GM23338 (cell line): ENCODE measurements at regions not wholly inside any gene's neighbourhood (a gene's known extent, or its start where the extent isn't known, plus 50 kb on each side); places are given as distances from the start of the nearest gene placed in this dataset.
"Not testable (repeated sequence)": the region's sequence is repeated elsewhere in the genome, so short reads cannot be mapped to it uniquely, and the experiment has no call there.

Experiments
- ATAC-seq: fragments of 200-7000 bp; cut with Tn5 transposase; 3 replicates; pipeline ENCODE4 v1.9.1; 2020
- DNase-seq: peaks from one replicate; pipeline ENCODE4 v3.0.0-alpha.2; 2015; ENCODE audit warnings: low spot score
- H2AFZ ChIP-seq: fragments of 200-600 bp; sonication (generic); 2 replicates; pipeline ENCODE4 v1.8.0; 2016; ENCODE audit warnings: antibody characterized with exemption, mild to moderate bottlenecking, moderate library complexity
- H3F3A ChIP-seq: fragments of 200-600 bp; sonication (generic); replicated peaks from 2 replicates; pipeline ENCODE4 v1.8.0; 2017; ENCODE audit warnings: antibody characterized with exemption, mixed run types, low read depth
- H3K27ac ChIP-seq: fragments of 200-600 bp; sonication (generic); 2 replicates; pipeline ENCODE4 v1.6.1; 2016; ENCODE audit warnings: low read depth
- H3K27me3 ChIP-seq: fragments of 200-600 bp; sonication (generic); 2 replicates; pipeline ENCODE4 v1.8.0; 2016; ENCODE audit warnings: mild to moderate bottlenecking, mixed run types, moderate library complexity; ENCODE audit not compliant: insufficient read depth
- H3K36me3 ChIP-seq: fragments of 200-600 bp; sonication (generic); 2 replicates; pipeline ENCODE4 v1.8.0; 2016; ENCODE audit warnings: mild to moderate bottlenecking; ENCODE audit not compliant: insufficient read depth
- H3K4me1 ChIP-seq: fragments of 200-600 bp; sonication (generic); 2 replicates; pipeline ENCODE4 v1.8.0; 2016; ENCODE audit warnings: mild to moderate bottlenecking, moderate library complexity; ENCODE audit not compliant: insufficient read depth
- H3K4me2 ChIP-seq: fragments of 200-600 bp; sonication (generic); 2 replicates; pipeline ENCODE4 v1.7.1; 2017; ENCODE audit warnings: mixed run types
- H3K4me3 ChIP-seq: fragments of 200-600 bp; sonication (generic); 2 replicates; pipeline ENCODE4 v1.6.1; 2016; ENCODE audit warnings: mixed run types
- H3K79me2 ChIP-seq: fragments of 200-600 bp; sonication (generic); replicated peaks from 2 replicates; pipeline ENCODE4 v1.8.0; 2017; ENCODE audit warnings: mild to moderate bottlenecking; ENCODE audit not compliant: insufficient read depth
- H3K9me2 ChIP-seq: fragments of 200-600 bp; sonication (generic); 2 replicates; pipeline ENCODE4 v1.8.0; 2017; ENCODE audit not compliant: insufficient read depth
- H4K20me1 ChIP-seq: fragments of 200-600 bp; sonication (generic); replicated peaks from 2 replicates; pipeline ENCODE4 v1.8.0; 2017; ENCODE audit warnings: mild to moderate bottlenecking; ENCODE audit not compliant: insufficient read depth
- H3K27ac Mint-ChIP-seq: 2 replicates; pipeline ENCODE4 v1.8.0; 2020; ENCODE audit warnings: inconsistent platforms, mild to moderate bottlenecking, moderate library complexity, mixed read lengths
- H3K27me3 Mint-ChIP-seq: 3 replicates; pipeline ENCODE4 v1.8.0; 2022; ENCODE audit warnings: low read depth, mild to moderate bottlenecking, moderate library complexity, mixed read lengths, inconsistent platforms; ENCODE audit not compliant: insufficient read depth, poor library complexity
- H3K36me3 Mint-ChIP-seq: 3 replicates; pipeline ENCODE4 v1.8.0; 2021; ENCODE audit warnings: low read depth, mild to moderate bottlenecking, inconsistent platforms, moderate library complexity, mixed read lengths
- H3K4me1 Mint-ChIP-seq: 3 replicates; pipeline ENCODE4 v1.8.0; 2020; ENCODE audit warnings: mild to moderate bottlenecking, inconsistent platforms, mixed read lengths
- H3K4me3 Mint-ChIP-seq: 3 replicates; pipeline ENCODE4 v1.8.0; 2021; ENCODE audit warnings: moderate library complexity, mild to moderate bottlenecking, inconsistent platforms, mixed read lengths
- H3K9me3 Mint-ChIP-seq: 3 replicates; pipeline ENCODE4 v1.8.0; 2020; ENCODE audit warnings: moderate library complexity, mild to moderate bottlenecking, inconsistent platforms, mixed read lengths
- CREB1 ChIP-seq: fragments of 250-450 bp; sonication (Bioruptor Pico); IDR thresholded peaks from 2 replicates; pipeline ENCODE4 v1.5.0; 2020; ENCODE audit warnings: low read depth, mild to moderate bottlenecking, moderate library complexity
- CTCF ChIP-seq, 2 experiments: fragments of 200-600 bp in 1 of 2; sonication (generic) in 1 of 2; conservative IDR thresholded peaks; 2 replicates each; pipeline versions ENCODE4 v1.5.1 to v1.6.1; 2016 to 2017; ENCODE audit warnings: antibody characterized with exemption in 2 of 2, low read depth in 2 of 2, mild to moderate bottlenecking in 2 of 2, moderate library complexity in 1 of 2
- EZH2phosphoT487 ChIP-seq: fragments of 200-600 bp; sonication (generic); IDR thresholded peaks from one replicate; pipeline ENCODE4 v1.8.1; 2018; ENCODE audit warnings: antibody characterized with exemption; ENCODE audit not compliant: unreplicated experiment
- NANOG ChIP-seq: IDR thresholded peaks from 2 replicates; pipeline ENCODE4 v1.6.1; 2016; ENCODE audit warnings: antibody characterized with exemption, borderline replicate concordance
- STAT1 ChIP-seq: IDR thresholded peaks from one replicate; pipeline ENCODE4 v1.6.1; 2016; ENCODE audit warnings: antibody characterized with exemption; ENCODE audit not compliant: unreplicated experiment
- ZNF114 ChIP-seq: fragments of 250-450 bp; sonication (Bioruptor Pico); IDR thresholded peaks from 2 replicates; pipeline ENCODE4 v1.5.0; 2020; ENCODE audit warnings: mild to moderate bottlenecking, moderate library complexity
- ZNF331 ChIP-seq: fragments of 250-450 bp; sonication (Bioruptor Pico); IDR thresholded peaks from 2 replicates; pipeline ENCODE4 v1.5.0; 2020; ENCODE audit warnings: low read depth, mild to moderate bottlenecking, moderate library complexity
- TF ChIP-seq, protein P1 (sequence below): fragments of 250-450 bp; sonication (Bioruptor Pico); IDR thresholded peaks from 2 replicates; pipeline ENCODE4 v1.5.0; 2020; ENCODE audit warnings: mild to moderate bottlenecking, moderate library complexity

DNA sequence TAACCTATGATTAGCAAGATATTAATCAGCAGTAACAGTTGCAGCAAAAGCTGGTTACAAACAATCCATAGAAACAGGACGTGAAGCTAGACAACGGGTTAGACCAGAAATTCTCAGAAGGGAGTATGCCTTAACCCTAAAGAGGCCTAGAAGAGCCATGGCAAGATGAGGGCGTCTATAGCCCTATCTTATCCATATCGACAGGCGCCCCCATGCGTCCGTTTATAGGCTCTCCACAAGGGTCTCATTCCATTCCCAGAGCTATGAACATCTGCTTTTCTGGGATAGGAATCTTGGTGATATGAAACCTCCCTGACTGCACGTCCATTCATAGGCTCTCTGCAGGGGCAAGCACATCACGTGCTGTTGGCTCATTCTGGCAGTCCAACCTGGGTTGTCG is 109.2 kb upstream of the OR13F1 start:
- DNase-seq: peak; percentile 80
- H3K27me3 Mint-ChIP-seq, H3K9me3 Mint-ChIP-seq, H3K9me2 ChIP-seq, H3K4me3 Mint-ChIP-seq, ATAC-seq, H3K4me1 ChIP-seq, H3K4me1 Mint-ChIP-seq, H2AFZ ChIP-seq, H3K36me3 ChIP-seq, H4K20me1 ChIP-seq, H3F3A ChIP-seq, H3K27me3 ChIP-seq, H3K4me3 ChIP-seq, H3K27ac Mint-ChIP-seq, H3K27ac ChIP-seq, H3K79me2 ChIP-seq, H3K4me2 ChIP-seq, H3K36me3 Mint-ChIP-seq: not testable (repeated sequence)
- TF ChIP-seq CTCF (conservative IDR thresholded peaks at IDR 0.05; ENCODE audit: low read depth in 2 of 2): peak; percentile 65 to 66

DNA sequence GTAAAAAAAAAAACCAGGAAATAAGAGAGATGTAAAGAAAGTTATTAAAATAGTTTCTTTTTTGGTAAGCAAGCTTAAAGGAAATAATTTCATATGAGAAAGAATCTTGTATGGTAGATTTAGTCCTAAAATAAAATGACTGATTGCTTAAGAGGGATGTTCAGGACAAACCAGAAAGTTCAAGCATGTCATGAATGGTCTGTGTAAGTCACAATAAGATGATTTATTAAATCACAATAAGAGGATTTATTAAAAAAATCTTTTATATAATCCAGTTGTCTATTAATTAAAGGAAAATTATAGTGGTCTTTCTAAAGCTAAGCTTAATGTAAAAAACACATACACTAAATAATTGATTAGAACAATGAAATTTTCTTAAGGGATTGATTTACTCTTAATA is 91.8 kb upstream of the OR13F1 start:
- Histone ChIP-seq H3F3A (no peaks in the 10 kb centered on the region), H3K4me1 (no peaks in the 10 kb centered on the region), H4K20me1 (no peaks in the 10 kb centered on the region), H3K4me3 (no peak overlapping the region), H3K27me3 (no peaks in the 10 kb centered on the region), H3K9me2 (no peaks in the 10 kb centered on the region), H3K27ac (no peak overlapping the region), H2AFZ (no peak overlapping the region), H3K36me3 (peaks cover 6% of the 10 kb centered on the region; the same call in 1 of the 2 replicates), H3K79me2 (no peaks in the 10 kb centered on the region), H3K4me2 (no peak overlapping the region)
- H3K4me1 Mint-ChIP-seq: no peaks in the 10 kb centered on the region
- no peak overlapping the region for H3K27ac Mint-ChIP-seq
- H3K27me3 Mint-ChIP-seq: no peaks in the 10 kb centered on the region
- no peak for TF ChIP-seq ZNF114 (CRISPR knock-in tag)
- TF ChIP-seq EZH2phosphoT487: no peak
- peak; percentile 53 for DNase-seq
- peaks cover 25% of the 10 kb centered on the region for H3K36me3 Mint-ChIP-seq
- H3K4me3 Mint-ChIP-seq: no peak overlapping the region
- peaks cover 79% of the 10 kb centered on the region for H3K9me3 Mint-ChIP-seq
- ATAC-seq: no peak

DNA sequence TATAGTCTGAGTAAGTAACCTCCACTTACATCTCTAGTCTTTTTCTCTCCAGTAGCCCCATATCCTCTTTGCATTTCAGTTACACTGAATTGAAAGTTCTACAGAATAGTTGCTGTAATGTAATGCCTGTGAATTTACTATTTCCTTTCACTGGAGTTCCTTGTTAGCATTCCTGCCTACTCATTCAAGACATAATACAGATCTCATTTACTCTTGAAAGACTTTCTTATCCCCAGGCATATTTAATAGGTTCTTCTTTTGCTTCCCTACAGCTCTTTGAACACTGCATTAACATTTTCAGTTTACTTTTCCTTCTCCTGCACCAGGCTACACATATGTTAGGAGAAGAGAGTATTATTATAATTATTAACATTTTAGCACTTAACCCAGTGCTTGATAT is 87.6 kb upstream of the OR13F1 start:
- DNase-seq (no peak), ATAC-seq (no peak)
- Histone ChIP-seq H3K27ac (no peak overlapping the region), H3K9me2 (no peaks in the 10 kb centered on the region), H3K4me3 (no peak overlapping the region), H3K79me2 (no peaks in the 10 kb centered on the region), H3K27me3 (no peaks in the 10 kb centered on the region), H3K36me3 (peaks cover 6% of the 10 kb centered on the region; the same call in 1 of the 2 replicates), H3K4me2 (no peak overlapping the region), H4K20me1 (no peaks in the 10 kb centered on the region), H3K4me1 (no peaks in the 10 kb centered on the region), H2AFZ (no peak overlapping the region), H3F3A (no peaks in the 10 kb centered on the region)
- H3K36me3 Mint-ChIP-seq: peaks cover 15% of the 10 kb centered on the region
- H3K9me3 Mint-ChIP-seq: peaks cover 68% of the 10 kb centered on the region
- no peak overlapping the region for H3K4me3 Mint-ChIP-seq
- H3K27me3 Mint-ChIP-seq: no peaks in the 10 kb centered on the region
- H3K27ac Mint-ChIP-seq: no peak overlapping the region
- H3K4me1 Mint-ChIP-seq: no peaks in the 10 kb centered on the region
- TF ChIP-seq ZNF114 (CRISPR knock-in tag): no peak
- no peak for TF ChIP-seq EZH2phosphoT487
- TF ChIP-seq ZNF331 (CRISPR knock-in tag): no peak
- TF ChIP-seq STAT1: no peak
- no peak for TF ChIP-seq CREB1 (CRISPR knock-in tag)
- TF ChIP-seq, protein P1, sequence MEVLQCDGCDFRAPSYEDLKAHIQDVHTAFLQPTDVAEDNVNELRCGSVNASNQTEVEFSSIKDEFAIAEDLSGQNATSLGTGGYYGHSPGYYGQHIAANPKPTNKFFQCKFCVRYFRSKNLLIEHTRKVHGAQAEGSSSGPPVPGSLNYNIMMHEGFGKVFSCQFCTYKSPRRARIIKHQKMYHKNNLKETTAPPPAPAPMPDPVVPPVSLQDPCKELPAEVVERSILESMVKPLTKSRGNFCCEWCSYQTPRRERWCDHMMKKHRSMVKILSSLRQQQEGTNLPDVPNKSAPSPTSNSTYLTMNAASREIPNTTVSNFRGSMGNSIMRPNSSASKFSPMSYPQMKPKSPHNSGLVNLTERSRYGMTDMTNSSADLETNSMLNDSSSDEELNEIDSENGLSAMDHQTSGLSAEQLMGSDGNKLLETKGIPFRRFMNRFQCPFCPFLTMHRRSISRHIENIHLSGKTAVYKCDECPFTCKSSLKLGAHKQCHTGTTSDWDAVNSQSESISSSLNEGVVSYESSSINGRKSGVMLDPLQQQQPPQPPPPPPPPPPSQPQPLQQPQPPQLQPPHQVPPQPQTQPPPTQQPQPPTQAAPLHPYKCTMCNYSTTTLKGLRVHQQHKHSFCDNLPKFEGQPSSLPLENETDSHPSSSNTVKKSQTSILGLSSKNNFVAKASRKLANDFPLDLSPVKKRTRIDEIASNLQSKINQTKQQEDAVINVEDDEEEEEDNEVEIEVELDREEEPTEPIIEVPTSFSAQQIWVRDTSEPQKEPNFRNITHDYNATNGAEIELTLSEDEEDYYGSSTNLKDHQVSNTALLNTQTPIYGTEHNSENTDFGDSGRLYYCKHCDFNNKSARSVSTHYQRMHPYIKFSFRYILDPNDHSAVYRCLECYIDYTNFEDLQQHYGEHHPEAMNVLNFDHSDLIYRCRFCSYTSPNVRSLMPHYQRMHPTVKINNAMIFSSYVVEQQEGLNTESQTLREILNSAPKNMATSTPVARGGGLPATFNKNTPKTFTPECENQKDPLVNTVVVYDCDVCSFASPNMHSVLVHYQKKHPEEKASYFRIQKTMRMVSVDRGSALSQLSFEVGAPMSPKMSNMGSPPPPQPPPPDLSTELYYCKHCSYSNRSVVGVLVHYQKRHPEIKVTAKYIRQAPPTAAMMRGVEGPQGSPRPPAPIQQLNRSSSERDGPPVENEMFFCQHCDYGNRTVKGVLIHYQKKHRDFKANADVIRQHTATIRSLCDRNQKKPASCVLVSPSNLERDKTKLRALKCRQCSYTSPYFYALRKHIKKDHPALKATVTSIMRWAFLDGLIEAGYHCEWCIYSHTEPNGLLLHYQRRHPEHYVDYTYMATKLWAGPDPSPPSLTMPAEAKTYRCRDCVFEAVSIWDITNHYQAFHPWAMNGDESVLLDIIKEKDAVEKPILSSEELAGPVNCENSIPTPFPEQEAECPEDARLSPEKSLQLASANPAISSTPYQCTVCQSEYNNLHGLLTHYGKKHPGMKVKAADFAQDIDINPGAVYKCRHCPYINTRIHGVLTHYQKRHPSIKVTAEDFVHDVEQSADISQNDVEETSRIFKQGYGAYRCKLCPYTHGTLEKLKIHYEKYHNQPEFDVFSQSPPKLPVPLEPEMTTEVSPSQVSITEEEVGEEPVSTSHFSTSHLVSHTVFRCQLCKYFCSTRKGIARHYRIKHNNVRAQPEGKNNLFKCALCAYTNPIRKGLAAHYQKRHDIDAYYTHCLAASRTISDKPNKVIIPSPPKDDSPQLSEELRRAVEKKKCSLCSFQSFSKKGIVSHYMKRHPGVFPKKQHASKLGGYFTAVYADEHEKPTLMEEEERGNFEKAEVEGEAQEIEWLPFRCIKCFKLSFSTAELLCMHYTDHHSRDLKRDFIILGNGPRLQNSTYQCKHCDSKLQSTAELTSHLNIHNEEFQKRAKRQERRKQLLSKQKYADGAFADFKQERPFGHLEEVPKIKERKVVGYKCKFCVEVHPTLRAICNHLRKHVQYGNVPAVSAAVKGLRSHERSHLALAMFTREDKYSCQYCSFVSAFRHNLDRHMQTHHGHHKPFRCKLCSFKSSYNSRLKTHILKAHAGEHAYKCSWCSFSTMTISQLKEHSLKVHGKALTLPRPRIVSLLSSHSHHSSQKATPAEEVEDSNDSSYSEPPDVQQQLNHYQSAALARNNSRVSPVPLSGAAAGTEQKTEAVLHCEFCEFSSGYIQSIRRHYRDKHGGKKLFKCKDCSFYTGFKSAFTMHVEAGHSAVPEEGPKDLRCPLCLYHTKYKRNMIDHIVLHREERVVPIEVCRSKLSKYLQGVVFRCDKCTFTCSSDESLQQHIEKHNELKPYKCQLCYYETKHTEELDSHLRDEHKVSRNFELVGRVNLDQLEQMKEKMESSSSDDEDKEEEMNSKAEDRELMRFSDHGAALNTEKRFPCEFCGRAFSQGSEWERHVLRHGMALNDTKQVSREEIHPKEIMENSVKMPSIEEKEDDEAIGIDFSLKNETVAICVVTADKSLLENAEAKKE (CRISPR knock-in tag): no peak
- TF ChIP-seq NANOG: no peak
